GM19240 (cell line): ENCODE measurements at regions not wholly inside any gene's neighbourhood (a gene's known extent, or its start where the extent isn't known, plus 50 kb on each side); places are given as distances from the start of the nearest gene placed in this dataset.
"Not testable (repeated sequence)": the region's sequence is repeated elsewhere in the genome, so short reads cannot be mapped to it uniquely, and the experiment has no call there.

Experiments used
- DNase-seq: peaks from one replicate; pipeline ENCODE4 v3.0.0; 2011; ENCODE audit warnings: low spot score; ENCODE audit not compliant: insufficient read length

DNA sequence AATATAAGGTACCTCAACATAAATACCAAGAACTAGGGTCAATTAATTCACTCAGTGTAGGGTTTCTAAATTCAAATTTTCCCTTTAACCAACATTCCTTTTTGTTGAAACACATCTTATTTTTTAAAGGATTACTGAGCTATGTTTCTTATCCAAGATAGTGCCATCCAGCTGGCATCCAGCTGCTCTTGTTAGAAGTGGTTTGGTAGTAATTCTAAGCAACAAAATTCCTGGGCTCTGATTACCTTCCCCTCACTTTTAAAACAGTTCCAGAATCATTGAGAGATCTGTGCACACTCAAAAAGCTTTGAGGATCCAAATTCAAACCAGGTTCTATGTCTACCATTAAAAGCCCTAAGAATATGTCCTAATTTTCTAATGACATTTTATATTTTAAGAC is 583.7 kb downstream of the TRIML1 start:
- DNase-seq, result no peak

DNA sequence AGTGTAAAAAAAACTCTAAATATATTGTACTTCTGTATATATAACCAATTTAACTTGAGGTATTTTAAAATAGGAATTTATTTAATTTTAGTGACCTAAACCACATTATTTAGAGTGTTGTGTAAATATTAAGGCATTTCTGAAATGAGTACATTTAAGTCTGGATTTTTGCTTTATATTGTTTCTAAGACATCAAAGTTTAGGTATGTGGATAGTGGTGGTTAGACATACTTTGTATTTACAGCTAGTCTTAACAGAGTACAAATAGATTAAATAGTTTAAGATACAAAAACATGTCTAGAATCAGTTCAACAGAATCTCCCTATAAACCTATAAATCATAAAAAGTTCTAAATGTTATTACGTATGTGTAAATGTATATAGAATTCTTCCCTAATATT is 588.5 kb downstream of the TRIML1 start:
- DNase-seq, result no peak

DNA sequence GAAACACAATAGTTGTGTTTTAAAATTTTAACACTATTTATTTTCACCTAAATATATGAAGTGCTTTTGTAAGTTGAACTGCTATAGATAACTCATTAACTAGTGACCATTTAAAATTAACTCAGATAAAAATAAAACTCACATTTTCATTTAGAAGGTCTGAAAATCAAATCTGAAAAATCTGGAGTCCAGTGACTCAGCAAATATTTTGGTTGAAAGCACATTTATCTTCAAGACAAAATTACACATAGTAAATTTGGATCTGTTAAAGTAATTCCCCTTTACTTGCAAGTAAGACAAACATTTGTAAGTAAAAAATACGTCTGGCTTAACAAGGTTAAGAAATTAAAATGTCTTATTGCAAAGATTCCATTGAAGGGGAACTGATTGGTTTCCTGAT is 589.1 kb downstream of the TRIML1 start:
- no peak for DNase-seq

DNA sequence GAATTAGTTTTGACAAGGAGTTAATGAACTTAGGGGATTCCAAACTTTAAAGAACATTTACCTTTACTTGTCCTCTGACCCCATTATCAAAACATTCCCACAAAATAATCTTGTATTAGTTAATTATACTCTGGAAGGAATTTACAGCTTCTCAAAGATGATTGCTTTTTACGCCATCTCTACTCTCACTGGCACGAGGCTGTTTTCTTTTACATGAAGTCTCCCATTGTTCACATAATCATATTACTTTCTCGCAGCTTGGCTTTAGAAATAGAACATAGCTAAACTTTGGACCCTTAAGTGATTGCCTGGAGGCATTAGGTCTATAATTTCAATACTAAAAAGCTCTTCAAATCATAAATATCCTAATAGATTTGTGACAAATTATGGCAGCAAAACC is 592.9 kb downstream of the TRIML1 start:
- DNase-seq, result no peak

DNA sequence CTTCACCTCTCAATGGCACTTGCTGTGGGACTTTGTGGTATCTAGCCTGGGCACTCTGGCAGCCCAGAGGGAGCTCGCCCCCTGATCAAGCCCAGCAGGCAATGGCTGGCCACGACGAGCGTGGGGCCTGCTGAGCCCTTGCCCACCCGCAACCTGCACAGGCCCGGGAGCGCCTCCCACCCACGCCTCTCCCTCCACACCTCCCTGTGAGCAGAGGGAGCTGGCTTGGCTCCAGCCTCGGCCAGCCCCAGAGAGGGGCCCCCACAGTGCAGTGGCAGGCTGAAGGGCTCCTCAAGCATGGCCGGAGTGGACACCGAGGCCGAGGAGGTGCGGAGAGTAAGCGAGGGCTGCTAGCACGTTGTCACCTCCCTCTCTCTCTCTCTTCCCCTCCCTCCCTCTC is 595.8 kb downstream of the TRIML1 start:
- DNase-seq, result no peak

DNA sequence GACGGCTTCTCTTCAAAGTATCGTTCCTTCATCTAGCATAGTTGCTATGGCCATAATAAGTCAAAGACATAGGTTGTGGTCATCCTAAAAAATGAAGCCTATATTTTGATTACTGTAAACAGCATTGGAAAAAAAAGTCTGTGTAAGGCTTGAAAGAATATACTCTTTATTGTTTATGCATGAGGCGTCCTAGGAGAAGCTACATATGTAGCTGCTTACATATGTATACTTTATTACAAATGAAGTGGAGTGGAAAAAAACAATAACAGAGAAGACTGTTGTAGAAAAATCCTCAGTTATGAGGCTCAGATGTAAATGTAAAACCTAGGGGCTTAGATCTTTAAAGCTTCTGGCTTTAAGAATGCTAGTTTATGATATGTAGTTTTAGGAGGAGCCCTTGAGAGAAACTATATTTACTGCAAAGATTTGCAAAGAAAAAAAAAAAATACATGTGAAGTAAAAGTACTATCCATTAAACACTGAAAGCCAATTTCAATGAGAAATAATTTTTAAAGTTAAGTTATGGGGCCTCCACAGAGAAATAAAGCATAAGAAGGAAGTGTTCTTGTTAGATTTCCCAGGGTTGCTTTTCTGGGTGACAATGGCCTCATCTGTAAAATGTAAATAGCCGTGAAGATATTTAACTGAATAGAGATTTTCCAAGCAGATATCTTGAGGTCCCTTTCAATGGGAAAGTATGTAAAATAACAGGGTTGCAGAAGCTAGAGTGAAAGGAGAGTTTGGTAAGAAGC is 598.2 kb downstream of the TRIML1 start:
- DNase-seq, result no peak

DNA sequence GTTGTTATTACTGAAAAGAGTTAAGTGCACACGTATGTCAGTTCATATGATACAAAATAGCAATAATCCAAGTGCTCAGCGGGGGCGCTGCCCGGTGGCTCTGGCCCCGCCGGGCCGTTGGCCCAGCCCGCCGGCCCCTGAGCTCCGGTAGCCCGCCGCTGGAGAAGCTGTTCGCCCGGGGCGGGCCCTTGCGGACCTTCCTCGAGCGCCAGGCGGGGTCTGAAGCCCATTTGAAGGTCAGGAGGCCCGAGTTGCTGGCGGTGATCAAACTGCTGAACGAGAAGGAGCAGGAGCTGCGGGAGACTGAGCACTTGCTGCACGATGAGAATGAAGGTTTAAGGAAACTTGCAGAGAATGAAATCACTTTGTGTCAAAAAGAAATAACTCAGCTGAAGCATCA is 599.0 kb downstream of the TRIML1 start:
- not testable (repeated sequence) for DNase-seq

DNA sequence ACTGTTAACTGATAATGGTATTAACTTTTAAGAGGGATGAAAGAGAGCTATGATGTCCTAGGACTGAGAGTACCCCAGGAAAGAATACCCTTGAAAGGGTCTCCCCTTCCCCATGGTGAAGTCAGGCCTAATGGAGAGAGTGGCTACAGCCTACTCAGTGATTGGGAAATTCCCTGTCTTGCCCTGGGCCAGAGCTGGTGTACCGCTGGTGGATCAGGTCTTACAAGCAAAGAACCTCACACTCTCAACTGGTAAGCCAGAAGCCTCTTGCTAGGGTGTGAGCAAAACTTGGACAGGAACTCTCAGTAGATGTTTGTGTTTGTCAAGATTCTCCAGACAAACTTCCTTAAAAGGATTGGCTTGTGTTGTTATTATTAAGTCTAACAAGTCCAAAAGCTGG is 600.9 kb downstream of the TRIML1 start:
- DNase-seq, result not testable (repeated sequence)

DNA sequence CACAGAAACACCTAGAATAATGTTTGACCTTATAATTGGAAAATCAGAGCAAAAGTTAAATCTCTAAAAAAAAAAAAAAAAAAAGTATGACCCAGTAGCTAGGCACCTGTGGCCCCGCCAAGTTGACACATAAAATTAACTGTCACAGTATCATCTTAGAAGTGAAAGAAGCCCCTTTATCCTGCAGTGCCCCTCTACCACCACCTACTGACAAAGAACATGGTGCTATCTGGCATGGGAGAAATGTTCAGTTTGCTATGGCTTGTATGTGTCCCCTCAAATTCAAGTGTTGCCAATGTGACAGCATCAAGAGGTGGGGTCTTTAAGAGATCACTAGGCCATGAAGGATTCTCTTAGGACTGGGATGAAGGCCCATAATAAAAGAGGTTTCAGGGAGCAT is 601.5 kb downstream of the TRIML1 start:
- DNase-seq, result not testable (repeated sequence)

DNA sequence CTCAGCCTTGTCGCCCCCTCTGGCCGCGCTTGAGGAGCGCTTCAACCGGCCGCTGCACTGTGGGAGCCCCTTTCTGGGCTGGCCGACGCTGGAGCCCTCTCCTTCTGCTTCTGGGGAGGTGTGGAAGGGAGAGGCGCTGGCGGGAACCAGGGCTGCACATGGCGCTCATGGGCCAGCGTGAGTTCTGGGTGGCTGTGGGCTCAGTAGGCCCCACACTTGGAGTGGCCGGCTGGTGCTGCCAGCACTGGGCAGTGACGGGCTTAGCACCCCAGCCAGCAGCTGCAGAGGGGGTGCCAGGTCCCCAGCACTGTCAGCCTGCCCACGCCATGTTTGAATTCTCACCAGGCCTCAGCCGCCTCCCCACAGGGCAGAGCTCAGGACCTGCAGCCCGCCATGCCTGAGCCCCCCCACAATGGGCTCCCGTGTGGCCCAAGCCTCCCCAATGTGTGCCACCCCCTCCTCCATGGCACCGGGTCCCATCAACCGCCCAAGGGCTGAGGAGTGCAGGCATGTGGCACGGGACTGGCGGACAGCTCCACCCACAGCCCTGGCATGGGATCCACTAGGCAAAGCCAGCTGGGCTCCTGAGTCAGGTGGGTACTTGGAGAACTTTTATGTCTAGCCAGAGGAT is 615.2 kb downstream of the TRIML1 start:
- no peak for DNase-seq

DNA sequence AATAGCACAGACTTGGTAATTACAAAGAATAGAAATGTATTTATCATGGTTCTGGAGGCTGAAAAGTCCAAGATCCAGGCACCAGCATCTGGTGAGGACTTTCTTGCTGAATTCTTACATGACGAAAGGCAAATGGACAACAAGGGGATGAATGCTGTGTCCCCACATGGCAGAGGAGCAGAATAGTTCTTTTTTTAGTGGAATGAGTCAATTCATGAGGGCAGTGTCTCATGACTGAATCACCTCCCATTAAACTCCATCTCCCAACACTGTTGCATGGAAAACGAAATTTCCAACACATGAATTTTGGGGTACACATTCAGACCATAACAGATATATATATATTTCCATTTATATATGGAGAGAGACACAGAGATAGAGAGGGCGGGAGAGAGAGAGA is 628.3 kb downstream of the TRIML1 start:
- DNase-seq, result no peak

DNA sequence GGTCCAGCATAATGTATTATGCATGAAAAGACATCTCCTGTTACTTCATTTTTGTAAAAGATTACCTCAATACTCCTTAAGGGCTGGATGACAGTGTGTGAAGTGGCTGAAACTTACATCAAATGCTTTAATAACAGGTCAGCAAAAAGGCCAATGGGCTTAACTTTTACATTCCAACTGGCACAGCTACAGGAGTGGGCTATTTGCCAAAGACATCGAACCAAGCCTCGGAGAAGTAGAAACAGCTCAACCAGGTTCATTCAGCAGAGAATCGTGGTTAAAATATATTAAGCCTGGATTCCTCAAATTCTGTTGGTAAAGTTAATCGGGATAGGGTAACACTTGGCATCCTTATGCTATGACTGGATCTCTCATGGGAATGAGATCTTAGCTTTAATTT is 639.7 kb downstream of the TRIML1 start:
- DNase-seq, result no peak

DNA sequence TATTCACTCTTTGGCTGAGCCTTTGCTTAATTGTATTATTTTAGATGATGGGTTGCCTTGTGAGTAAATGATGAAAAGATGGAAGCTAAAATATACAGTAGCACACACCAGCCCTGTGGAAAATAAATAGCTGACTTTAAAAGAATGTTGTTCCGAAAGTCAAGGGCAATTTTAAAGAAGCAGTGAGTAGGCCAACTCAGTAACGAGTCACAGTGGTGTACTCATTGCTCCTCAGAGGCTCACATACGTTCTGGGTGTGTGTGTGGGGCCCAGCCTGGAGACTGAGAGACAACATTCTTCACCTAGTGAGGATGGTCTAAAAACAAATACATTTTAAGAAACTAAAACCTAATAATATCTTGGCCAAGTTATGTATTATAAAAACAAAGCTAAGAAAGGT is 640.3 kb downstream of the TRIML1 start:
- no peak for DNase-seq

DNA sequence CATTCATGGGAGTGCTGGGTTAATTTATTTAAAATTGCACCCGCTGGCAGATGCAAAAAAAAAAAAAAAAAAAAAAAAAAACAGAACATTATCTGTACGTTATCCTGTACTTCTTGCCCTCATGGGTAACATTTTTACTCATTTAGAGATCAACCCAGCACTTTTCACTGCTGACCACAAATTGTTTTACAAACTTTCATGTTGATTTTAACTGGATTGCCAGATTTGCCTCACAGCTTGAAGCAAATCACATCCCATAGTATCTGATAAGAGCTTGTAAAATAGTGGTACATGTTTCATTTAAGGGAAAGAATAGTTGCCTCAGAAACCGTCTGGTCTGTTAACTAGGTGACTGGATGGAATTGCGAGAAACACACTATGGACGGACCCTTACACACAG is 640.8 kb downstream of the TRIML1 start:
- no peak for DNase-seq

DNA sequence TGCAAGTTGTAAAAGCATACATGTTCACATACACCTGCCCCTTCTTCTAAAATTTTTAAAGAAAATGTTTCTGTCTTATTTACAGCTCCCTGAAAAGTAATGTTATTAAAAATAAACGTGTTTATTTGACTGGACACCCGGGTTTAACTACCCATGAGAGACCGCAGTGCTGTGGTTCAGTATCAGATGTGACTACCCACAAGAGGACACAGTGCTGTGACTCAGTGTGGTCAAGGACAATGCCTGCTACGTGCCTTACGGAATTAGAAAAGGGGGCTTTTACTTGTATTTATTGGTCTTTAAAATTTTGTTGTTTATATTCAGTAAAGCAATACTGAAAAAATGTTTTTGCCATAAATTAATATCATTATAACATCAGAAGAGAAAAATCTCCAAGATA is 641.4 kb downstream of the TRIML1 start:
- DNase-seq, result no peak

DNA sequence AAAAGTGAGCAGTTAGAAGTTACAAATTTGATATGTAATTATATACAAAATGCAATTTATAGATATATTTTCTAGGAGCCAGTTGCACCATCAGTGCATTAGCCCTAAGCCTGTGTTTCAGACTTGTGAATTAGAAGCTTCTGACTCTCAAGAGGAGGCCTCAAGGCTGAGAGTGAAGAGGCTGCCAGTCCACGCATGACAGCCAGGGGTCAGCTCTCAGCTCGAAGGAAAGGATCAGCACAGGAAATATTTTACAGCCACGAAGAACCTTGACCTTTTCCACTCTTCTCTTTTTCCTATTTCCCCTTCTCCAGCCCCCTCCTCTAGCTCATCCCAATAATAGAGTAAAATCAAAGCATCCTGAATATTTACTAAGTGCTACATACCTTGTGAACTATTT is 642.4 kb downstream of the TRIML1 start:
- no peak for DNase-seq

DNA sequence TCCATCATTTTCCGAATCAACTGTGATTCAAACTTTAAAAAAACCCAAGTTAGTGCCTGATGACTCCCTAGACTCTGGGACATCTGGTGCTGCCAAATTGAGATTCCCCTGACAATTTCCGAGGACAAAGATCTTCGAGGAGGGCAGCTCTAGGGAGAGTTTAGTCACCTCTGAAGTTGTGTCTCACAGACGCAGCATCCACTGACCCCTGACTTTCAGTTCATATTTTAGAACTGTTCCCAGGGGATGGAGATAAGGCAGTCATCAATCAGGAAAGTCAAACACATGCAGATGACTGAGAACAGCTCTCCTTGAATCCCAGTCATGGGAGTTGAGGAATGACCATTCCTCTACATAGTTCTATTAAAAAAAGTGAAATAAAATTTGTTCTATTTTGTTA is 643.9 kb downstream of the TRIML1 start:
- no peak for DNase-seq

DNA sequence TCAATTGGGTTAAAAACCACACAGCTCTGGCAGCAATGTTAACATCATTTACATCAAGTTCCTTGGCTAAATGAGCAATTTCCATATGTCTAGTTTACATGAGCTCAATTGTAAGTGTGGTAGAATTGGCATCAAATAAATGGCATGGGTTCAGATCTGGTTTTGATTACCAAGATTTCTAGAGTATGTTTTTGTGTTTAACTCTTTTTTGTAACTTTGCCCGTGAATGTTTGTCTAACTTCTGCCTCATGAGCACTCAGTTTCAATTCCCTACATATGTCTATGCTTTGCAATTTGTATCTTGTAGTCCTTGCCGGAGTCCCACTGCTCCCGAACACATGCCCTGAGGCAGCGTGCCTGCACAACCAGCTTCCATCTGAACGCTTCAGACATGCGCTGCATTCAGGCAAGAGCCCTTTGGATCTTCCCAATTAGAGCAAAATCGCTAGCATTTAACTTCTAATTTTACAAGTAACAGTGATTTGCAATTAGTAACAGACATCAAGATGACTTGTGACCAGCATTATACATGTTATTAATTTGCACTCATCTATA is 644.4 kb downstream of the TRIML1 start:
- DNase-seq, result no peak

DNA sequence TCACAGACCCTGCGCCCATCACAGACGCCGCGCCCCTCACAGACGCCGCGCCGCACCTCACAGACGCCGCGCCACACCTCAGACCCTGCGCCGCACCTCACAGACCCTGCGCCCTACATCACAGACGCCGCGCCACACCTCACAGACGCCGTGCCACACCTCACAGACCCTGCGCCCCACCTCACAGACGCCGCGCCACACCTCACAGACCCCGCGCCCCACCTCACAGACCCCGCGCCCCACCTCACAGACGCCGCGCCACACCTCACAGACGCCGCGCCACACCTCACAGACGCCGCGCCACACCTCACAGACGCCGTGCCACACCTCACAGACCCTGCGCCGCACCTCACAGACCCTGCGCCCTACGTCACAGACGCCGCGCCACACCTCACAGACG is 657.4 kb downstream of the TRIML1 start:
- not testable (repeated sequence) for DNase-seq

DNA sequence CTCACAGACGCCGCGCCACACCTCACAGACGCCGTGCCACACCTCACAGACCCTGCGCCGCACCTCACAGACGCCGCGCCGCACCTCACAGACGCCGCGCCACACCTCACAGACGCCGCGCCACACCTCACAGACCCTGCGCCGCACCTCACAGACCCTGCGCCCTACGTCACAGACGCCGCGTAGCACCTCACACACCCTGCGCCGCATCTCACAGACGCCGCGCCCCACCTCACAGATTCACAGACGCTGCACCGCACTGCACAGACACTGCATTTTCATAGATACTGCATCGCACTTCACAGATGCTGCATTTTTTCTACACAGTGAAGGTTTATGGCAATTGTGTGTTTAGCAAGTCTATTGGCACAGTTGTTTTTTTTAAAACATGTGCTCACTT is 657.8 kb downstream of the TRIML1 start:
- DNase-seq, result not testable (repeated sequence)

DNA sequence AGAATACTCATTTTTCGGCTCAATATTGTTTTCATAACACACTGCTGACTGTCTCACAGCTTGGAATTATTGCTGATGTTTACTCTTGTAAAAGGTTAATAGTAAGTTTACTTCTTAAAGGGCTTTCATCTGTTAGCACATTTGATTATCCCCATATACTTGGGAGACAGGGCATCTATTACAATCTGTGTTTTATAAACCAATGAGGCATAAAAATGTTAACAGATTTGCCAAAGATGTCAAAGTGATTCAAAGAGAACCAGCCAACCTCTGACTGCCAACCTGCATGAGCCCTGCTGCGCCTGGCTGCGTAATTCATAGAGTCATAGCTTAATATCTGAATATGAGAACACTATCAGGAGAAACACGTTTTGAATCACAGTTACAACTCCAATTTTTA is 665.6 kb downstream of the TRIML1 start:
- no peak for DNase-seq

DNA sequence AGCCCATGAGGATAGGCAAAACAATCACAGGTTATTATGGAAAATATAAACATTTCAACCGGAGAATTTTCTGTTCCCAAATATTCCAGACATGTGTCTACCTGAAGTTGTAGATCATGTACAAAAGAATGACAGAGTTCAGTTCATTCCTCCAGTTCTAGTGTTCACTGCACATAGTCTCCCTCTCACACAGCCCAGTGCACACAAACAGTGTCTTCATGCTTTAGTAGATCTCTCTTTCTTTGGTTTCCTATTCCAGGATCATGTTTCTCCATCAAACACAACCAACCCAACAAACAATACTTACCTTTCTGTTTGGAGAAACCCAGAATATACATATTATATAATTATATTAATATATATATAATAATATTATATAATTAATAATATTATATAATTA is 671.9 kb downstream of the TRIML1 start:
- no peak for DNase-seq

DNA sequence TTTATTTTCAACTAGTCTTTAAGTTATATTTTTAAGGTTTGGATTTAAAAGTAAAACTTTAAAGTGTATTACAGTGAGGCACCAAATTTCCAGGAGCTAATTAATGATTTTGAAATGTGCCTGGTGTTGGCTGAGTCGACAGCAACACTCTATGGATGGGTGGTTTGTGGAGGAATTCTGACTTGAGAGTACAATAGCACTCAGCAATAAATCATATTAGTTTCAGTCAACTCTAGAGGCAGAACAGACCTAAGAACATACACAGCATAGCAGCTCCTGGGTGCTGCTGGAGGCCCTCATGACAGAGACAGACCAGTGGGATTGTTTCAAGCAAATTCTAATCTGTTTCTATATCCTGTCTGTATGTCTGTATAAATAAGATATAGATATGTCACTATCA is 673.4 kb downstream of the TRIML1 start:
- DNase-seq, result no peak
